Loucy (cell line): ENCODE measurements at regions not wholly inside any gene's neighbourhood (a gene's known extent, or its start where the extent isn't known, plus 50 kb on each side); places are given as distances from the start of the nearest gene placed in this dataset.

Source experiments
- H2AFZ ChIP-seq: fragments of 200-600 bp; sonication (generic); 2 replicates; pipeline ENCODE4 v1.6.0; 2016; ENCODE audit warnings: antibody characterized with exemption, mild to moderate bottlenecking, low read length, moderate library complexity
- H3F3A ChIP-seq: fragments of 200-600 bp; 2 replicates; pipeline ENCODE4 v1.6.0; 2016; ENCODE audit warnings: antibody characterized with exemption, low read depth, mild to moderate bottlenecking
- H3K27me3 ChIP-seq: fragments of 200-600 bp; sonication (generic); 2 replicates; pipeline ENCODE4 v1.6.1; 2014; ENCODE audit warnings: low read length, mild to moderate bottlenecking; ENCODE audit not compliant: insufficient read depth, poor library complexity, severe bottlenecking
- H3K36me3 ChIP-seq: fragments of 200-600 bp; sonication (generic); 2 replicates; pipeline ENCODE4 v1.6.1; 2016; ENCODE audit warnings: low read length; ENCODE audit not compliant: insufficient read depth
- H3K4me1 ChIP-seq: fragments of 200-600 bp; sonication (generic); 2 replicates; pipeline ENCODE4 v1.5.1; 2014; ENCODE audit warnings: low read length, mild to moderate bottlenecking; ENCODE audit not compliant: insufficient read depth, poor library complexity, severe bottlenecking
- H3K4me2 ChIP-seq: fragments of 200-600 bp; sonication (generic); 2 replicates; pipeline ENCODE4 v1.6.0; 2014; ENCODE audit warnings: antibody characterized with exemption, low read length, low read depth, mild to moderate bottlenecking; ENCODE audit not compliant: poor library complexity, severe bottlenecking
- H3K4me3 ChIP-seq: fragments of 200-600 bp; sonication (generic); 2 replicates; pipeline ENCODE4 v1.5.1; 2014; ENCODE audit warnings: low read length, mild to moderate bottlenecking, mixed read lengths; ENCODE audit not compliant: poor library complexity, severe bottlenecking
- H3K79me2 ChIP-seq: fragments of 200-600 bp; sonication (generic); 2 replicates; pipeline ENCODE4 v1.6.1; 2014; ENCODE audit warnings: low read length; ENCODE audit not compliant: insufficient read depth
- H3K9ac ChIP-seq: fragments of 200-600 bp; sonication (generic); 2 replicates; pipeline ENCODE4 v1.6.0; 2014; ENCODE audit warnings: mild to moderate bottlenecking, low read depth, low read length, moderate library complexity; ENCODE audit not compliant: poor library complexity, severe bottlenecking
- H3K9me2 ChIP-seq: fragments of 200-600 bp; sonication (generic); replicated peaks from 2 replicates; pipeline ENCODE4 v1.6.1; 2016; ENCODE audit warnings: low read depth, low read length, mixed read lengths
- H3K9me3 ChIP-seq: fragments of 200-600 bp; sonication (generic); 2 replicates; pipeline ENCODE4 v1.6.1; 2014; ENCODE audit warnings: mild to moderate bottlenecking, antibody characterized with exemption, low read length, low read depth; ENCODE audit not compliant: insufficient read depth
- H4K20me1 ChIP-seq: fragments of 200-600 bp; sonication (generic); 2 replicates; pipeline ENCODE4 v1.6.0; 2014; ENCODE audit warnings: antibody characterized with exemption, low read length, mild to moderate bottlenecking; ENCODE audit not compliant: insufficient read depth, poor library complexity, severe bottlenecking
- EZH2phosphoT487 ChIP-seq: fragments of 200-600 bp; IDR thresholded peaks from 2 replicates; pipeline ENCODE4 v1.6.1; 2018; ENCODE audit warnings: antibody characterized with exemption, mild to moderate bottlenecking, moderate library complexity, borderline replicate concordance
- TF ChIP-seq, protein P1 (sequence below): fragments of 200-600 bp; sonication (generic); conservative IDR thresholded peaks from 2 replicates; pipeline ENCODE4 v1.5.1; 2014; ENCODE audit warnings: mild to moderate bottlenecking, antibody characterized with exemption, low read length

DNA sequence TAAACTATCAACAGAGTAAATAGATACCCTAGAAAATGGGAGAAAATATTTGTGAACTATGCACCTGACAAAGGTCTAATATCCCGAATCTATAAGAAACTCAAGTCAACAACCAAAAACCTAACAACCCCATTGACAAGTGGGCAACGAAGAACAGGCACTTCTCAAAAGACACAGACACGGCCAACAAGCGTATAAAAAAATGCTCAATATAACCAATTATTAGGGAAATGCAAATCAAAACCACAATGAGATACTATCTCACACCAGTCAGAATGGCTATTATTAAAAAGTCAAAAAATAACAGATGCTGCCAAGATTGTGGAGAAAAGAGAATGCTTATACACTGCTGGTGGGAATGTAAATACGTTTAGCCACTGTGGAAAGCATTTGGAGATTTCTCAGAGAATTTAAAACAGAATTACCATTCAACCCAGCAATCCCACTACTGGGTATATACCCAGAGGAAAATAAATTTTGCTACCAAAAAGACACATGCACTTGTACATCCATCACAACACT is 63.2 kb upstream of the CAV2 start:
- no peak overlapping the region for H3K4me3 ChIP-seq
- no peaks in the 10 kb centered on the region for H3K4me1 ChIP-seq
- no peaks in the 10 kb centered on the region for H4K20me1 ChIP-seq
- H3K9ac ChIP-seq, result no peak overlapping the region
- no peak overlapping the region for H2AFZ ChIP-seq
- no peaks in the 10 kb centered on the region for H3K36me3 ChIP-seq
- H3K9me3 ChIP-seq, result no peaks in the 10 kb centered on the region
- no peaks in the 10 kb centered on the region for H3F3A ChIP-seq
- H3K9me2 ChIP-seq, result no peaks in the 10 kb centered on the region
- TF ChIP-seq, protein P1, sequence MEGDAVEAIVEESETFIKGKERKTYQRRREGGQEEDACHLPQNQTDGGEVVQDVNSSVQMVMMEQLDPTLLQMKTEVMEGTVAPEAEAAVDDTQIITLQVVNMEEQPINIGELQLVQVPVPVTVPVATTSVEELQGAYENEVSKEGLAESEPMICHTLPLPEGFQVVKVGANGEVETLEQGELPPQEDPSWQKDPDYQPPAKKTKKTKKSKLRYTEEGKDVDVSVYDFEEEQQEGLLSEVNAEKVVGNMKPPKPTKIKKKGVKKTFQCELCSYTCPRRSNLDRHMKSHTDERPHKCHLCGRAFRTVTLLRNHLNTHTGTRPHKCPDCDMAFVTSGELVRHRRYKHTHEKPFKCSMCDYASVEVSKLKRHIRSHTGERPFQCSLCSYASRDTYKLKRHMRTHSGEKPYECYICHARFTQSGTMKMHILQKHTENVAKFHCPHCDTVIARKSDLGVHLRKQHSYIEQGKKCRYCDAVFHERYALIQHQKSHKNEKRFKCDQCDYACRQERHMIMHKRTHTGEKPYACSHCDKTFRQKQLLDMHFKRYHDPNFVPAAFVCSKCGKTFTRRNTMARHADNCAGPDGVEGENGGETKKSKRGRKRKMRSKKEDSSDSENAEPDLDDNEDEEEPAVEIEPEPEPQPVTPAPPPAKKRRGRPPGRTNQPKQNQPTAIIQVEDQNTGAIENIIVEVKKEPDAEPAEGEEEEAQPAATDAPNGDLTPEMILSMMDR, result no peak
- no peak for TF ChIP-seq EZH2phosphoT487
- no peaks in the 10 kb centered on the region for H3K27me3 ChIP-seq
- no peaks in the 10 kb centered on the region for H3K79me2 ChIP-seq
- H3K4me2 ChIP-seq, result no peak overlapping the region

DNA sequence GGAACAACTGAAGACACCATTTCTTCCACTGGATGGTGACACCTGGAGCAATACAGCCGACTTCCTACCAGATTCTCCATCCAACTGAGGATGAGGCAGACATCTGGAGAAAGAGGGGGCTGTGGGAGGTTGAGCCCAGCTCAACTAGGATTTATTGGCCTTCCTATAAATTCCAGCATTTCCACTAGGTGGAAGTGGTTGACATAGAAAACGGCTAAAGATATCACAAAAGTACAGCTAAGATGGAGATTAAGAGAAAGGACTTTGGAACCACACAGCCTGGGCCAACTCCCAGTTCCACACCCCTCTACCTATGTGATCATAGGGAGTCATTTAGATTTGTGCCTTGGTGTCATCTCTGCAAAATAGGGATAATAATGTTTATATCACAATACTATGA is 61.3 kb upstream of the CAV2 start:
- H4K20me1 ChIP-seq, result no peaks in the 10 kb centered on the region
- H3K27me3 ChIP-seq, result no peaks in the 10 kb centered on the region
- no peaks in the 10 kb centered on the region for H3K36me3 ChIP-seq
- no peaks in the 10 kb centered on the region for H3K79me2 ChIP-seq
- no peak for TF ChIP-seq EZH2phosphoT487
- TF ChIP-seq, protein P1, result no peak
- no peak overlapping the region for H3K4me2 ChIP-seq
- no peaks in the 10 kb centered on the region for H3K4me1 ChIP-seq
- no peaks in the 10 kb centered on the region for H3F3A ChIP-seq
- no peaks in the 10 kb centered on the region for H3K9me2 ChIP-seq
- H3K9me3 ChIP-seq, result no peaks in the 10 kb centered on the region
- no peak overlapping the region for H2AFZ ChIP-seq
- H3K9ac ChIP-seq, result no peak overlapping the region
- no peak overlapping the region for H3K4me3 ChIP-seq

DNA sequence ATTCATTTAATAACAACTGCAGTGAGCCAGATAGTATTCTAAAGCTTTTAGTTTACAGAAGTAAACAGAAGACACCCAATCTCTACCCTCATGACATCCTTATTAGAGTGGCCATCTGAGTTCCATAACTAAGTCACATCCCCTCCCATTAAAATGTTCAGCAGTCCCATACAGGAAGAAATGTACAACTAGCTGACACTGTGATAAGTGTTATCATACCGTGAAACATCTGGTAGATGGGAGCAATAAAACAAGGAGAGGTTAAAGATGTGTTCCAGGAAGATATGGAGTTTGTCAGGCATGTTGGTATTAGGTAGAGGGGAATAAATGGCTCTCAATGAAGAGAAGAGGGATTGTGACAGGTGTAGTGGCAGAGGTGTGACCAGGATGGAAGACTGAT is 60.5 kb upstream of the CAV2 start:
- no peak overlapping the region for H3K4me3 ChIP-seq
- no peaks in the 10 kb centered on the region for H3K79me2 ChIP-seq
- H3K36me3 ChIP-seq, result no peaks in the 10 kb centered on the region
- no peaks in the 10 kb centered on the region for H3K9me2 ChIP-seq
- no peaks in the 10 kb centered on the region for H3F3A ChIP-seq
- H2AFZ ChIP-seq, result no peak overlapping the region; the same call in 1 of the 2 replicates
- H3K4me2 ChIP-seq, result no peak overlapping the region
- no peak overlapping the region for H3K9ac ChIP-seq
- no peaks in the 10 kb centered on the region for H3K4me1 ChIP-seq
- H3K27me3 ChIP-seq, result no peaks in the 10 kb centered on the region
- no peaks in the 10 kb centered on the region for H3K9me3 ChIP-seq
- TF ChIP-seq, protein P1, result no peak
- TF ChIP-seq EZH2phosphoT487, result no peak
- no peaks in the 10 kb centered on the region for H4K20me1 ChIP-seq
